NCI-H146 treated with DMSO at 0.1 percent for 48 hours (cell line): ENCODE measurements at regions not wholly inside any gene's neighbourhood (a gene's known extent, or its start where the extent isn't known, plus 50 kb on each side); places are given as distances from the start of the nearest gene placed in this dataset.

Experiments used
- DNase-seq: peaks from one replicate; lab custom pipeline; 2025; ENCODE audit not compliant: unreplicated experiment; lab: John Stamatoyannopoulos, UW

DNA sequence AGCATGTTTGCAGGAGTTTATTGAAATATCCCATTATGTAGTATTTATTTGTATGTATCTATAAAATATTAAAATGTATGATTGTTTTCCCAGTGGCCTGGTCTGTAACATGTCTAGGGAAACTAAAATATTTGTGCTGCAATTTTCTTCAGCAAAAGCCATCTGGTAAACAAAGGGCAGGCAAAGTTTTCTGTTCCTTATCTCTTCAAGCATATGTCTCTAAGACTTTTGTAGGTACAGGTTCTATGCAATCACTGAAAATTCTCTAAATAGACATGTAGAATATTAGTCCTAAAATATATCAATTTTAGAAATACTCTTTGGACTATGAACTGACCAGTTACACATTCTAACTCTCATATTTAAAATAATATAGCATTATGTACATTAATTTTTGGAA lies 585.8 kb upstream of the RGS18 start:
- DNase-seq: no peak

GRCh38 chr1:191575180-191575579 lies 583.1 kb upstream of the RGS18 start:
- no peak for DNase-seq

GRCh38 chr1:191575746-191576145 lies 582.5 kb upstream of the RGS18 start:
- DNase-seq: peak; percentile 7

DNA sequence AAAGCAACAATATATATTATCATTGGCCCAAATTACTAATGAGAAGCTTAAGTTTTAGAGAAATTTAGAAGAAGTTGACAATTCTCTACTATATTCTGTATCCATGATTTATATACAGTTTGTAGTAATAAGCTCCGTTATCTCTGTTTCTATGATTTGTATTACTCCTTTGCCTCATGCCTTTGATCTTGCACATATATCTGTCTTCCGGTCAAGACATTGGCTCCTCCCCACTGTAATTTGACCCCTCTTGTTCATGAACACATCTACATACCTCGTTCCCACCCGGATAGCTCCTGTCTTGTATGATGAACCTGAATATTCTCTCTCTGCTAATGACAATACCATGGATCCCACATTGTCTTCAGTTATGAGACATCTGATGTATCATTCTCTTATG lies 581.0 kb upstream of the RGS18 start:
- DNase-seq: no peak

GRCh38 chr1:191578281-191578680 lies 580.0 kb upstream of the RGS18 start:
- DNase-seq: no peak

GRCh38 chr1:191579019-191579418 lies 579.2 kb upstream of the RGS18 start:
- DNase-seq: no peak

DNA sequence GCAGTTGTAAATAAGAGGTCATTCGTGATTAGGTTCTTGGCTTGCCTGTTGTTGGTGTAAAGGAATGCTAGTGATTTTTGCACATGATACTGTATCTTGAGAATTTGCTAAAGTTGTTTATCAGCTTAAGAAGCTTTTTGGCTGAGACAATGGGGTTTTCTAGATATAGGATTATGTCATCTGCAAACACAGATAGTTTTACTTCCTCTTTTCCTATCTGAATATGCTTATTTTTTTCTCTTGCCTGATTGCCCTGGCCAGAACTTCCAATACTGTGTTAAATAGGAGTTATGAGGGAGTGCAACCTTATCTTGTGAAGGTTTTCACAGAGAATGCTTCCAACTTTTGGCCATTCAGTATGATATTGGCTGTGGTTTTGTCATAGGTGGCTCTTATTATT lies 576.1 kb upstream of the RGS18 start:
- no peak for DNase-seq

DNA sequence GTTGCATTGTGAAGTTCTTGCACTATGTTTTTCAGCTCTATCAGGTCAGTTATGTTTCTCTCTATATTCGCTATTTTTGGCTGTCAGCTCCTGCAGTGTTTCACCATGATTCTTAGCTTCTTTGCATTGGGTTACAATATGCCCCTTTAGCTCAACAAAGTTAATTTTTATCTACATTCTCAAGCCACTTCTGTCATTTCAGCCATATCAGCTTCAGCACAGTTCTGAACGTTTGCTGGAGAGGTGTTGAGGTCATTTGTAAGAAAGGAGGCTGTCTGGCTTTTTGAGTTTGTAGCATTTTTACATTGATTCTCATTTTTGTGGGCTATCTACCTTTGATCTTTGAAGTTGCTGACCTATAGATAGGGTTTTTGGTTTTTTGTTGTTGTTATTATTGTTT lies 573.2 kb upstream of the RGS18 start:
- no peak for DNase-seq

DNA sequence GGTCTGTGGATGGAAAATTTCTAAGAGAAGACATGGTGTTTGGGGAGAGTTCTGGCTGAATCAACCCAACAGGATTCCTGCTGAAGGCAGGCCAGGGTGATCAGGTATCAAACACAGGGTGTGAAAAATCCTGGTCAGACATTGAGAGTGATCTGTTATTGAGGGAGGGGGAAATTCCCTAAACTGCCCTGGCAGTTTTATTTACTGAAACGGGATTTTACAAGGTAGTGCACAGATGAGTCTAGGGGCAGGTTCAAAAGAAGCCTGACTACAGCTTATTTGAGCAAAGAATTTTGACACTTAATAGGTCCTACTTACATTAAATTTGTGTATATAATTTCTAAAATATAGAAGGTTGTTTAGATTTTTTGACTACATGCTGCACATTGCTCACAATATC lies 569.4 kb upstream of the RGS18 start:
- no peak for DNase-seq

- no peak for DNase-seq
Observed at GRCh38 chr1:191589536-191589935, 568.7 kb upstream of the RGS18 start.

DNA sequence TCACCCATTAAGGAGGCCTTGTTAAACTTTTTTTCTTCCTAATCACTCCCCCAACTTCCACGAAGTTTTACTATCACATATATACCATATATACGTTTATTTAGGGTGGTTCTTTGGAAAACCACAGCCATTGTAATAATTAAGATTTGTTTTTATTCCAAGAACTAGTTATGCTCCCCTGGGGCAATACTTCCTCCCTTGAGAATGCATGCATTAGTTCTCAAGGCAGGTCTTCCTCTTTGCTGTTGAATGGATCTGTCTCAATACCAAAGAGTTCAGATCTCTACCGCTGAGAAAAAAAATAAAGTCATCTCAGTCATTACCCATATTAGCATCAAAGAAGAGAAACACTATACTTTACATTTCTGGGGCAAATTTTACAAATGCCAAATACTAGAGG lies 567.7 kb upstream of the RGS18 start:
- no peak for DNase-seq

- no peak for DNase-seq
Observed at GRCh38 chr1:191592039-191592438, 566.2 kb upstream of the RGS18 start.

DNA sequence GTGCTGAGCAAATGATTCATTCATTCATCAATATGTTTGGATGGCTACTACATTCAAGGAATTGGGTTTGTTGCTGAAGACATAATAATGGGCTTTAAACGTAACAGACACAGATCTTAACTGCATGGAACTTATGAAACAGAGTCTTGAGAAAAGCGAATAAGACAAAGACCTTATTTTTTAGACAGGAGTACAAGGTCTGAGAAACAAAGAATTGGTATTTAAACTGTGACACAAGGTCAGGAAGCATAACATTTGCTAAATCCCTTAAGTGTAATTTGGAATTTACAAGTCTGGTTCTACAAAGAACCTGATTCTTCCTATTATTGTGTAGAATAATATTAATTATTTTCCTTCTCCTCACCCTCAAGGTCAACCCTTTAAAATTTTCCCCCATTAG lies 565.4 kb upstream of the RGS18 start:
- no peak for DNase-seq

- no peak for DNase-seq
Observed at GRCh38 chr1:191595170-191595569, 563.1 kb upstream of the RGS18 start.

DNA sequence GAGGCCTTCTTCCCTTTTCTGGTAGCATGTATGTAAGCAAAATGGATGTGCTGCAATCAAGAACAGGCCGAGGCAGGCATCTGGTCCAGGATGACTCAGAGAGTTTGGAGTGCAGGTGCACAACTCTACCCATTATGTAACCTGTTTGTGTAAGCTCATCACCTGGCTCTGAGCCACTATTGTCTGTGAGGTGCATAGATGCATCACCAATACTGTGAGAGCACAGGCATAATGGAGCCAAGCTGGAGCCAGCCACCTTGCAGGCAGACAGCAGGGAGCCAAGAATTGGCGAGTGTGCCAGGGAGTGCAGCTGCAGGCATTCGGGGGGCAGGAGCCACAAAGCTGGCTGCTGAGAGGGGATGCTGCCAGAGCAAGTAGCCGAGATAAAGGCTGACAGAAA lies 549.9 kb upstream of the RGS18 start:
- peak; percentile 85 for DNase-seq

DNA sequence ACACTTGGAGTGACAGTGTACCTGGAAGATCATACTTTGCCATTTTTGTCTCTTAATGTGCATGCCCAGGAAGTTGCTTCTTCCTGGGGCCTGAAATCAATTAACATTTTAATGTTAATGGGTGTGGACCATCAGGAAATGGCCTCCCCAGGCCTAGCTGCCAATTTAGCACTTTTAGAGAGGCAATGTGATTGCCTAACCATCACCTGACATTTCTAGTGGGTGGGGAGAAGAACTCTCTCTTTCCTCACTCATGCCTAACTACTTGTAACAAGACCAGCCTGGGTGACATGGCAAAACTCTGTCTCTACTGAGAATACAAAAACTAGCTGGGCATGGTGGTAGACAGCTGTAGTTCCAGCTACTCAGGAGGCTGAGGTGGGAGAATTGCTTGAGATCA lies 549.0 kb upstream of the RGS18 start:
- DNase-seq: no peak

DNA sequence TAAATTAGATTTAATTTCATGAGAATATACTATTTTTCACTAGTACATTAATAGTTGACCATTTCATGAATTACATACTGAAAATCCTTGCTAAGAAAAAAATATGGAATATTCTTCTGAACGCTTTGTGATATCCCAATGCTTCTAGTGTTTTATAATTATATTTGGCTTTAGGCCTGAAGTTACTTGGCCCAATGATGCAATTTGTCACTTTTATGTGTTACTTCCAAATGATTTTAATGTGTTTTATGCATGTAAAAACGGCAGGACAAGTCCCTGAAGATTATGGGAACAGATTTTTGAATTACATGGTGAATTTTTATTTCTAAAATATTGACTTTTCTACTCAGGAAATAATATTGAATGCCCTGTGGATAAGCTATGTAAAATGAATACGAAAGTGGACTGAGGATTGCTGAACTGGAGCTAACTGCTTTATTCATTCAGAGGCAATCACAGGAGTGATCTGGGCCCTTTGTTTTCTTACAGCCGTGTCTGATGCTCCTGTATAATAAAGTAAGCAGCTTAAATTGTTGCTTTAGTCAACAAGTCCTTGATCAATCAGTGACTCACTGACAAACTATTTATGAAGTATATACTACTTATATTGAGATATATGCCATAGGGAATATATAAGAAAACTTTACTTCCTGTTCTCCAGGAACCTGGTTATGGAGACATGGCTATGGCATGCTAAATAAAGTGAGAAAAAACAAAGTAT lies 543.0 kb upstream of the RGS18 start:
- no peak for DNase-seq

DNA sequence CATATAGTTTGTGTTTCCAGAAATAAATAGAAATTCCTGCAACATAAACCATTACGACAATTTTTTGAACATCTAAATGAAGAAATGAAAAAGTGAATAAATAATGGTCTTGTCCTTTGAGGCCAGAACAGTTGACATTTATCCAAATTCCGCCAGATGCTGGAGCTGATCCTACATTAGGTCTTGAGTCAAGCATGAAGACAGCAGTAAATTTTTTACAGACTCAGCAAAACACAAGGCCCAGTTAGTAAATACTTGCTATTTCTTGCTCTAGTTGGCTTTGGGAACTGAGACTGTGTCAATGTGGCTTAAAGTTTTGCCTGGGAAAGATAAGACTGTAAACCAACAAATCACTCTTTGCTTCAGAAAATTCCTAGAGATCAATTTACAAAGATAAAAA lies 540.1 kb upstream of the RGS18 start:
- DNase-seq: no peak

DNA sequence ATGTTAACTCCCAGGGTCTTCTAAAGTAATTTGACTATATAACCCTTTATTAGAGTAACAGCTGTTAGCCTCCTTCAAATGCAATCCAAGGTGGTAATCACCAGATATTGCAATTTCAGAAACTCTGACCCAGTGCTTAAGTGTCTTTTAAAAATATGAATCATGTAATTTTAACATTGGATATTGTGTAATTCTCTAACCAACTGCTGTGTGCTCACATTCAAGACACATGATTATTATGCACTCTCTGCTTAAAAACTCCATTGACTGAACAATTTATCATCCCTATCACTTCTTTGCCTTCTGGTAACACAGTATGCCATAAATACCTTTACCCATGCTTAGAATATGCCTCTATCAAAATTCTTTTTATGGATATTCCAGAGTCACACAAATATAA lies 537.4 kb upstream of the RGS18 start:
- no peak for DNase-seq

- DNase-seq: no peak
Observed at GRCh38 chr1:191624044-191624443, 534.2 kb upstream of the RGS18 start.

DNA sequence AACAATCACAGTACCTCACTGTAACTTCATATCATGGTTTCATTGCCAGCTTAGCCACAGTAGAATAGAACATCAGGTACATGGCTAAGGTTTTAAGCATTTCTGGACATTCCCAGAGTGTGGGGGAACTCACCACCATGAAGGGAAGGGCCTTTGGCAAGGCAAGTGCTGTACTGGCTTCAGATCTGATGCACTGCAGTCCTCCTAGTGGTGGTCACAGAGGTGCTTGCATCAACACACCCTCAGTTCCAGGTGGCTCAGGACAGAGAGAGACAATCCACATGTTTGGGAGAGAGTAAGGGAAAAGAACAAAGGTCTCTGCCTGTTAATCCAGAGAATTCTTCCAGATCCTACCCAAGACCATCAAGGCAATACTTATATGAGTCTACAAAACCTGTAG lies 528.4 kb upstream of the RGS18 start:
- DNase-seq: no peak

DNA sequence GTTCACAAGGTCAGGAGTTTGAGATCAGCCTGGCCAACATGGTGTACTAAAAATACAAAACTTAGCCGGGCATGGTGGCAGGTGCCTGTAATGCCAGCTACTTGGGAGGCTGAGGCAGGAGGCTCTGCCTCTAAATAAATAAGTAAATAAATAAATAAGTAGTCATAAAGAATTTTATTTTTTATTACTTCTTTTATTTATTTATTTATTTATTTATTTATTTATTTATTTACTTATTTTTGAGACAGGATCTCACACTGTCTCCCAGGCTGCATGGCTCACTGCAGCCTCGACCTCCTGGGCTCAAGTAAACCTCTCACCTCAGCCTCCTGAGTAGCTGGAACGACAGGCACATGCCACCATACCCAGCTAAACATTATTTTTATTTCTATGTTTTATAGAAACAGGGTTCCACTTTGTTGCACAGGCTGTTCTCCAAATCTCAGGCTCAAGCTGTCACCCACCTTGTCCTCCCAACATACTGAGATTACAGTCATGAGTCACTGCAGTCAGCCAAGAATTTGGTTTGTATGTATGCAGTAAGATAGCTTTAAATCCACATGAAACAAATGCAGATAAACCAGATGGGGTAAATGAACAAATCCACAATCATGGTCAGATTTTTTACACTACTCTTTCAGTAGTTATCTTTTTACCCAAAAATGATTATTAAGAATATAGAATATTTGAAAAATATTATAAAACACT lies 523.3 kb upstream of the RGS18 start:
- DNase-seq: no peak

DNA sequence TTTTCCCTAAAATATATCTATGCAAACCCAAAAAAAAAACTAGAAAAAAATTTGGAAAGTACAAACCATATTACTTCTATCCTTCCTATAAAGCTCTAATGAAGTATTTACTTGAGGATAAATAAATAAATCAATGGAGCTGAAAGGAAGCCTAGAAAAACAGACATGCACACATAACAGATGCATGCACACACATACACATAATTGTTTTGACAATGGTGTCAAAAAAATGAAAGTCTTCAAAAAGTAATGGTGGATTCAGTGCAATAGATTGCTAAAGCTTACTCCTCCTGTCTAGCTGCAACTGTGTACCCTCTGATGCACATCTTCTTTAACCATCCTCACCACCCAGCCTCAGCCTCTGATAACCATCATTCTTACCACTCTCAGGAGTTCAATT lies 521.9 kb upstream of the RGS18 start:
- no peak for DNase-seq
